ENCODE measurements at regions not wholly inside any gene's neighbourhood (a gene's known extent, or its start where the extent isn't known, plus 50 kb on each side); places are given as distances from the start of the nearest gene placed in this dataset.

GRCh38 chr18:78741381-78742217 lies 238.0 kb upstream of the SALL3 start:
- no peak for ATAC-seq
- H3K27ac Mint-ChIP-seq: no peak overlapping the region
- peaks cover 0 to 4% of the 10 kb centered on the region in 2 donors for H3K9me3 Mint-ChIP-seq

GRCh38 chr18:78742218-78742745 lies 237.3 kb upstream of the SALL3 start:
- Mint-ChIP-seq H3K9me3 (peaks cover 0 to 4% of the 10 kb centered on the region in 2 donors), H3K36me3 (no peaks in the 10 kb centered on the region), H3K27ac (no peak overlapping the region)
- ATAC-seq: no peak
- DNase-seq (ENCODE audit: low spot score in 2 of 2): no peak

More at GRCh38 chr18:78741381-78742217, 238.0 kb upstream of the SALL3 start:
- DNase-seq (ENCODE audit: low spot score in 2 of 2): no peak
- no peaks in the 10 kb centered on the region for H3K36me3 Mint-ChIP-seq

GRCh38 chr18:78743078-78743477 lies 236.5 kb upstream of the SALL3 start:
- DNase-seq (ENCODE audit: low spot score in 2 of 2) (no peak), ATAC-seq (no peak)
- peaks cover 0 to 4% of the 10 kb centered on the region in 2 donors for H3K9me3 Mint-ChIP-seq
- no peaks in the 10 kb centered on the region for H3K36me3 Mint-ChIP-seq
- no peak overlapping the region for H3K27ac Mint-ChIP-seq

DNA sequence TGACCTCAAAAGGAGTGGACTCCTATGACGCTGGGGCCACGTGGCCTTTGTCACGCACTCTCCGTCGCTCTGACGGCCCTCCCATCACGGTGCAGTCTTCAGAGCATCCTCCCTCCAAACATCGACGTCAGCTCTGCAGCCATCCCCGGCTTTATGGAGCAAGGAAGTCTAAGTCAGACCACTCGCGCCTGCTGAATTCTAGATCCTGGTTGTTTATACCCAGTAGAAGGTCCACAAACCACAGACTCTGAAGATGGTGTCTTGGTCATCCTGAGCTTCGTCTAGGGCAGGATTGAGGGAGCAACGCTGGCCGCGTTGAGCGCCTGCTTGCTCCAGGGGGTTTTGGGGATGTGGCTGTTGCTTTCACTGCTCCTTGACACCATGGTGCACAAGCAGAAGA lies 228.0 kb upstream of the SALL3 start:
- ATAC-seq (no peak), DNase-seq (ENCODE audit: low spot score in 2 of 2) (no peak)
- Mint-ChIP-seq H3K9me3 (no peaks in the 10 kb centered on the region), H3K36me3 (no peaks in the 10 kb centered on the region), H3K27ac (no peak overlapping the region)

DNA sequence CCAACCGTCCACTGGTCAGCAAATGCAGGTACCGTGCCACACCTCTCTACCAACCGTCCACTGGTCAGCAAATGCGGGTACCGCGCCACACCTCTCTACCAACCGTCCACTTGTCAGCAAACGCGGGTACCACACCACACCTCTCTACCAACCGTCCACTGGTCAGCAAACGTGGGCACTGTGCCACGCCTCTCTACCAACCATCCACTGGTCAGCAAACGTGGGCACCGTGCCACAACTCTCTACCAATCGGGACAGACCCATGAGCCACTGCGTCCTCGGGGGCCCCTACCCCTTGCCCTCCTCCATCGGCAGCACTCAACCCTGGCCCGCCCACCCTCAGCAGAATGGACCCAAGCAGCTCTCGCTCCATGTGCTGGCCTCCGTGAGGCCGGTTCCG lies 226.4 kb upstream of the SALL3 start:
- Mint-ChIP-seq H3K27ac (no peak overlapping the region), H3K36me3 (no peaks in the 10 kb centered on the region), H3K9me3 (no peaks in the 10 kb centered on the region)
- DNase-seq (ENCODE audit: low spot score in 2 of 2) (no peak), ATAC-seq (no peak)

DNA sequence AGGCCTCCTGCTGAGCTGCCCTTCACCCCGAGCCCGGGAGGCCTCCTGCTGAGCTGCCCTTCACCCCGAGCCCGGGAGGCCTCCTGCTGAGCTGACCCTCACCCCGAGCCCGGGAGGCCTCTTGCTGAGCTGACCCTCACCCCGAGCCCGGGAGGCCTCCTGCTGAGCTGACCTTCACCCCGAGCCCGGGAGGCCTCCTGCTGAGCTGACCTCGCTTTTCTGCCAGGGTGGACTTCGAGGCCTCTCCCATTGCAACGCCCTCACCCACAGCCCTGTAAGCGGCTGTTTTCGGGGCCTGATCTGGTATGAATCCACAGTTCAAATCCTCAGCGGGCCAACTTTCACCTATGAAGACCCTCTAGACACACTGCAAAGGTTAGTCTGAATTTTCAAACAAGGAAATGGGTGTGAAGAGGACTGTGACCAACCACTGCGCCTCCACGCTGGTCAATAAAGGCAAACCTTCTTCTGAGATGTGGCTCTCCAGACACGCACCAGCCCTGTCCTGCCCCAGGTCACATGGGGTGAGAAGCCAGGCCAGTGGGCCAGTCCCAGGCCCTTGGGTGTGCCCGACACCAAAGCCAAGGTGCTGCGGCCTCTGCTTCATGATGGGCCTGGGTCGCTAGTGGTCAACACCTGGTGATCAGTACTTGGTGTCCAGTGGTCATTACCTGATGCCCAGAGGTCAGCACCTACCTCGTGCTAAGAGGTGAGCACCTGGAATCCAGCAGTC lies 225.1 kb upstream of the SALL3 start:
- no peaks in the 10 kb centered on the region for H3K36me3 Mint-ChIP-seq
- ATAC-seq: no peak
- no peaks in the 10 kb centered on the region for H3K9me3 Mint-ChIP-seq
- DNase-seq (ENCODE audit: low spot score in 2 of 2): no peak
- no peak overlapping the region for H3K27ac Mint-ChIP-seq

- ATAC-seq (no peak), DNase-seq (ENCODE audit: low spot score in 2 of 2) (no peak)
- Mint-ChIP-seq H3K9me3 (peaks cover 9 to 11% of the 10 kb centered on the region in 2 donors), H3K36me3 (no peaks in the 10 kb centered on the region), H3K27ac (no peak overlapping the region)
These were observed 222.6 kb upstream of the SALL3 start for GRCh38 chr18:78757014-78757413.

DNA sequence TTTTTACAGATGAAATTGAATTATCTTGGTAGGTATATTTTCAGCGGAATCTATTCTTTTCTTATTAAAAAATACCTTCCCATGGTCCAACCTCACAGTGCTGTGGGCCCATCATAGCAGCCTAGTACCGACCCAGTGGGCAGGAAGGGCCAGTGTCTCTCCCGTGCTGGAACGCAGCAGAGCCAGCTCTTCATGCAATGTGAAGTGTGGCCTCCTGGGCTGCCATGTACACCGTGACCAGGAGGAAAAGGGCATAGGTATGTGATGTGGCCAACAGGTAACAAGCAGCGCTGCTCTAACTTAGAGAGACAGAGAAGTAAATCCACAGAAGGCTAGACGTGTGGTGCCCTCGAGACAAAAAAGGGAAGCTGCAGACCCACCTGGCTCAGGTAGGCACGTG lies 221.1 kb upstream of the SALL3 start:
- ATAC-seq: no peak
- Mint-ChIP-seq H3K9me3 (peaks cover 18 to 20% of the 10 kb centered on the region in 2 donors), H3K36me3 (no peaks in the 10 kb centered on the region), H3K27ac (no peak overlapping the region)
- no peak for DNase-seq (ENCODE audit: low spot score in 2 of 2)

GRCh38 chr18:78762753-78763152 lies 216.9 kb upstream of the SALL3 start:
- H3K9me3 Mint-ChIP-seq: peaks cover 18 to 20% of the 10 kb centered on the region in 2 donors
- ATAC-seq (no peak), DNase-seq (ENCODE audit: low spot score in 2 of 2) (no peak)
- H3K27ac Mint-ChIP-seq: no peak overlapping the region
- H3K36me3 Mint-ChIP-seq: no peaks in the 10 kb centered on the region

DNA sequence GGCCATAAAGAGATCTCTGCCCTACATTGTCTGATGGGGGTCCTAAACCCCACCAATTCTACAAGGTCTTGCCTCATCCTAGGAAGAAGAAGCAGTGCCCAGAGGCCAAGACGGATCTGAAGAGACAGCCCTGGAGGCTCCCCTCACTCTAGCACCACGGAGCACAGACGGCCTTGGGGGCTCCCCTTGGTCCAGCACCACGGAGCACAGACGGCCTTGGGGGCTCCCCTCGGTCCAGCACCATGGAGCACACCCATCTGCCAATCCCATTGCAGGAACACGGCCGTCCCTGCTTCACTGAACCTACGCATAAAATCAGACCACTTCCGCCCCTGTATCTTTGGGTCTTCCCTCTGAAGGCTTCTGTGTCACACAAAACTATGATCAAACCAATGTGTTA lies 215.1 kb upstream of the SALL3 start:
- Mint-ChIP-seq H3K9me3 (peaks cover 18 to 20% of the 10 kb centered on the region in 2 donors), H3K36me3 (no peaks in the 10 kb centered on the region), H3K27ac (no peak overlapping the region)
- ATAC-seq (no peak), DNase-seq (ENCODE audit: low spot score in 2 of 2) (no peak)

GRCh38 chr18:78765142-78765541 lies 214.5 kb upstream of the SALL3 start:
- no peak for DNase-seq (ENCODE audit: low spot score in 2 of 2)
- no peaks in the 10 kb centered on the region for H3K36me3 Mint-ChIP-seq
- no peak overlapping the region for H3K27ac Mint-ChIP-seq
- ATAC-seq: no peak
- peaks cover 18% of the 10 kb centered on the region in 2 donors for H3K9me3 Mint-ChIP-seq

DNA sequence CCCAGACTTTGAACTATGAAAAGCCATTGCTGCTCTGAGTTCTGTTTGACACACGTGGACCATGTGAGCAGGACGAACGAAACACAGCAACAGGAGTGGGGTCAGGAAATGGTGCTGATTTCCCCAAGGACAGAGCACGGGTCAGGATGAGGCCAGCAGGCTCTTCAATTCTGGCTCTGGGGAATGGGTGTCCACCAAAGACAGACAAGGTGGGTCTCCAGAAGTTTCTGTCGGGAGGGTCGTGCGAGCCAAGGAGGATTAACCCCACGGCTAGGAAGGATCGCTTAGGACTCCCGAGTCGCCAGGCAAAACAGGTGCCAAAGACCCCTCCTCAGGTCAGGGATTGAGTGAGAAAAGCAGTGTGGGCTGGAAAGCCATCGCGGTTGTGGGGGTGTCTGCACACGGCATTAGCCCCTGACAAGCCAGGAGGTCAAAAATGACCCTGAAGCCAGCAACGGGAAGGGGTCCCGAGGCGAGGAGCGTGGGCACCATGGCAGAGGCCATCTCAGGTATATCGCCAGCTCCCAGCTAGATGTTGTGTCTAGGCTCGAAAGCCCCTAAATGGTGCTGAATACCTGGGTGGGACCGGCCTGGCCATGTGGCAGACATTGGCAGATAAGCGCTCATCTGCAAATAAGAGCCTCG lies 213.9 kb upstream of the SALL3 start:
- ATAC-seq: no peak
- peaks cover 13 to 15% of the 10 kb centered on the region in 2 donors for H3K9me3 Mint-ChIP-seq
- H3K36me3 Mint-ChIP-seq: no peaks in the 10 kb centered on the region
- DNase-seq (ENCODE audit: low spot score in 2 of 2): no peak
- H3K27ac Mint-ChIP-seq: no peak overlapping the region

- Mint-ChIP-seq H3K36me3 (no peaks in the 10 kb centered on the region), H3K27ac (no peak overlapping the region), H3K9me3 (peaks cover 8 to 9% of the 10 kb centered on the region in 2 donors)
- DNase-seq (ENCODE audit: low spot score in 2 of 2) (no peak), ATAC-seq (no peak)
These were observed 212.7 kb upstream of the SALL3 start for GRCh38 chr18:78766651-78767533.

GRCh38 chr18:78767648-78768071 lies 212.0 kb upstream of the SALL3 start:
- ATAC-seq (no peak), DNase-seq (ENCODE audit: low spot score in 2 of 2) (no peak)
- Mint-ChIP-seq H3K27ac (no peak overlapping the region), H3K36me3 (no peaks in the 10 kb centered on the region), H3K9me3 (peaks cover 5% of the 10 kb centered on the region in 2 donors)

DNA sequence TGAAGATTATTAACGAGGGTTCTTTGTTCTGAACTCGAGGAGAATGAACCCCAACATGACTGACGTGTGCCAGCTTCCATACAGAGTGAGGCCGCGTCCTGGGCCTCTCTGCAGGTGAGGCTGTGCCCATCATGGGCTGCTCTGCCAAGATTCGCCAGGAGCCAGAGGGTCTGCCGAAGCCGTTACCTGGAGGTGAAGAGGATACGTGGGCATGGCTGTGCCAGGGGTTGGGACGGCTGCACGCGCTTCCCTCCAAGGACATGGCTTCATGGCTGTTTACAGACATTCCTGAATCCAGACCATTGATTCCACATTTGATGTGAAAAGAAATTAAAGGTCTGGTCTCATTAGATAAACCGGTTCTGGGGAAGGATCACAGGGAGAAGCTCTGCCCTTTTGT lies 211.4 kb upstream of the SALL3 start:
- H3K9me3 Mint-ChIP-seq: peaks cover 0 to under 1% of the 10 kb centered on the region in 2 donors
- no peak overlapping the region for H3K27ac Mint-ChIP-seq
- DNase-seq (ENCODE audit: low spot score in 2 of 2) (no peak), ATAC-seq (no peak)
- H3K36me3 Mint-ChIP-seq: no peaks in the 10 kb centered on the region
